ENCODE measurements at regions not wholly inside any gene's neighbourhood (a gene's known extent, or its start where the extent isn't known, plus 50 kb on each side); places are given as distances from the start of the nearest gene placed in this dataset.

DNA sequence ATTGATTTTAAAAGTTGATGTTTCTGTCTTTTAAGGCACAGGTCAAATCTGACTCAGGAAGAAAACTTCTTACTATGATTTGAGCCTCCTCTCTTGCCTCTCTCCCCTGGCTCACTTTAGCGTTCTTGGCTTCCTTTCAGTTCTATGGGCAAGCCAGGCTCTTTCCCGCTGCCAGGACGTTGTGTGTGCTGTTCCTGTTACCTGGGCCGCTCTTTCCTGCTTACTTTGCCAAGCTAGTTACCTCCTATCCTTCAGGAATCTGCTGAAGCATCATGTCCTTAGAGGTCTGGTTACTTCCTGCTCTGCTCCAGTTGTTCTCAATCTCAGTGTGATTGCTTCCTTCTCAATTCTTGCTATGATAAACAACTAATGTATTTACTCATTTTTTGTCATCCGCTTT lies 1108.5 kb upstream of the EEF2KMT start:
- Histone ChIP-seq H3K4me3 (ENCODE audit: low read depth, low read length) (no peak overlapping the region), H3K36me3 (ENCODE audit: control insufficient read depth in 2 of 2, insufficient read depth in 1 of 2, low read length in 2 of 2) (no peaks in the 10 kb centered on the region), H3K27ac (ENCODE audit: extremely low read depth, low read depth, low read length) (no peak overlapping the region), H3K9me3 (ENCODE audit: control insufficient read depth, insufficient read depth, low read depth, low read length) (no peaks in the 10 kb centered on the region), H3K4me1 (ENCODE audit: control insufficient read depth, insufficient read depth, low read length) (no peaks in the 10 kb centered on the region)
- TF ChIP-seq FEZF1 (tag by site-specific recombination; IDR thresholded peaks at IDR 0.05) (no peak), ZNF19 (tag by site-specific recombination; IDR thresholded peaks at IDR 0.05; ENCODE audit: low read depth) (no peak)
- TF ChIP-seq, protein P1, sequence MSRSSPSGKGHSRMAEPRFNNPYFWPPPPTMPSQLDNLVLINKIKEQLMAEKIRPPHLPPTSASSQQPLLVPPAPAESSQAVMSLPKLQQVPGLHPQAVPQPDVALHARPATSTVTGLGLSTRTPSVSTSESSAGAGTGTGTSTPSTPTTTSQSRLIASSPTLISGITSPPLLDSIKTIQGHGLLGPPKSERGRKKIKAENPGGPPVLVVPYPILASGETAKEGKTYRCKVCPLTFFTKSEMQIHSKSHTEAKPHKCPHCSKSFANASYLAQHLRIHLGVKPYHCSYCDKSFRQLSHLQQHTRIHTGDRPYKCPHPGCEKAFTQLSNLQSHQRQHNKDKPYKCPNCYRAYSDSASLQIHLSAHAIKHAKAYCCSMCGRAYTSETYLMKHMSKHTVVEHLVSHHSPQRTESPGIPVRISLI (tag by site-specific recombination; IDR thresholded peaks at IDR 0.05) = no peak
- ChIA-PET POLR2A (no interaction called here), CTCF (no interaction called here)

DNA sequence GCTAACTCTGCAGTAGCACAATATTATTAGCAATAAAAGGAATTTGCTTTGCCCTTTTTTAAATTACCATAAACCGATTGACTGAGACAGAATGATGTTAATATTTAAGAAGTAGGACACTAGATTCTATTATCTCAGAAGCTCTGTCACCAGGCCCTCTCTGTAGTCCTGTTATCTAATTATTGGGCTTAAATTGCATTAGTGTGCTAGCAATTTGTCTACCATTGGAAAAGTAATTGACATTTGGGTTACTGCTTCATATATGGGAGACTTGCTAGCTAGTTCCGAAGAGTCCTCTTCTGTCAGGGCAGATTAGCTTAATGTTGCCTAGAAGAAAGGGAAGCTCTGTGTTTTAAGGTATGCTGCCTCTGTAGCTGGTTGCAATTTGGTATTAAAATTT lies 1107.3 kb upstream of the EEF2KMT start:
- CTCF ChIA-PET = interaction anchor here (1.3 kb wide), 1 partner anchor 13 kb away, joined by 4 read pairs; no protein-coding TSS in a partner anchor
- no peak overlapping the region for H3K4me3 ChIP-seq (ENCODE audit: low read depth, low read length)
- H3K27ac ChIP-seq (ENCODE audit: extremely low read depth, low read depth, low read length) = no peak overlapping the region
- TF ChIP-seq ZNF785 (tag by site-specific recombination; IDR thresholded peaks at IDR 0.05) (no peak), ZNF585B (tag by site-specific recombination; IDR thresholded peaks at IDR 0.05) (no peak), ZNF416 (tag by site-specific recombination; IDR thresholded peaks at IDR 0.05) (no peak), ZNF510 (tag by site-specific recombination; IDR thresholded peaks at IDR 0.05; ENCODE audit: insufficient replicate concordance) (no peak), KLF16 (tag by site-specific recombination; IDR thresholded peaks at IDR 0.05) (no peak), ZNF791 (tag by site-specific recombination; IDR thresholded peaks at IDR 0.05) (no peak), ZNF571 (tag by site-specific recombination; IDR thresholded peaks at IDR 0.05) (no peak), MEIS1 (CRISPR knock-in tag; IDR thresholded peaks at IDR 0.05; ENCODE audit: borderline replicate concordance) (no peak), GLIS1 (tag by site-specific recombination; IDR thresholded peaks at IDR 0.05) (no peak), ZBTB17 (tag by site-specific recombination; IDR thresholded peaks at IDR 0.05) (no peak), SP3 (tag by site-specific recombination; IDR thresholded peaks at IDR 0.05) (no peak), ZSCAN30 (tag by site-specific recombination; IDR thresholded peaks at IDR 0.05) (no peak), SP2 (tag by site-specific recombination; IDR thresholded peaks at IDR 0.05) (no peak), ZNF311 (tag by site-specific recombination; IDR thresholded peaks at IDR 0.05; ENCODE audit: borderline replicate concordance) (no peak)
- TF ChIP-seq, protein P2, sequence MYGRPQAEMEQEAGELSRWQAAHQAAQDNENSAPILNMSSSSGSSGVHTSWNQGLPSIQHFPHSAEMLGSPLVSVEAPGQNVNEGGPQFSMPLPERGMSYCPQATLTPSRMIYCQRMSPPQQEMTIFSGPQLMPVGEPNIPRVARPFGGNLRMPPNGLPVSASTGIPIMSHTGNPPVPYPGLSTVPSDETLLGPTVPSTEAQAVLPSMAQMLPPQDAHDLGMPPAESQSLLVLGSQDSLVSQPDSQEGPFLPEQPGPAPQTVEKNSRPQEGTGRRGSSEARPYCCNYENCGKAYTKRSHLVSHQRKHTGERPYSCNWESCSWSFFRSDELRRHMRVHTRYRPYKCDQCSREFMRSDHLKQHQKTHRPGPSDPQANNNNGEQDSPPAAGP (tag by site-specific recombination; IDR thresholded peaks at IDR 0.05) = no peak
- TF ChIP-seq, protein P3, sequence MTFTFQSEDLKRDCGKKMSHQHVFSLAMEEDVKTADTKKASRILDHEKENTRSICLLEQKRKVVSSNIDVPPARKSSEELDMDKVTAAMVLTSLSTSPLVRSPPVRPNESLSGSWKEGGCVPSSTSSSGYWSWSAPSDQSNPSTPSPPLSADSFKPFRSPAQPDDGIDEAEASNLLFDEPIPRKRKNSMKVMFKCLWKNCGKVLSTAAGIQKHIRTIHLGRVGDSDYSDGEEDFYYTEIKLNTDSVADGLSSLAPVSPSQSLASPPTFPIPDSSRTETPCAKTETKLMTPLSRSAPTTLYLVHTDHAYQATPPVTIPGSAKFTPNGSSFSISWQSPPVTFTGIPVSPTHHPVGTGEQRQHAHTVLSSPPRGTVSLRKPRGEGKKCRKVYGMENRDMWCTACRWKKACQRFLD (tag by site-specific recombination; IDR thresholded peaks at IDR 0.05) = no peak
- TF ChIP-seq, protein P4, sequence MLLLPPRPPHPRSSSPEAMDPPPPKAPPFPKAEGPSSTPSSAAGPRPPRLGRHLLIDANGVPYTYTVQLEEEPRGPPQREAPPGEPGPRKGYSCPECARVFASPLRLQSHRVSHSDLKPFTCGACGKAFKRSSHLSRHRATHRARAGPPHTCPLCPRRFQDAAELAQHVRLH (tag by site-specific recombination; IDR thresholded peaks at IDR 0.05) = no peak
- TF ChIP-seq, protein P5, sequence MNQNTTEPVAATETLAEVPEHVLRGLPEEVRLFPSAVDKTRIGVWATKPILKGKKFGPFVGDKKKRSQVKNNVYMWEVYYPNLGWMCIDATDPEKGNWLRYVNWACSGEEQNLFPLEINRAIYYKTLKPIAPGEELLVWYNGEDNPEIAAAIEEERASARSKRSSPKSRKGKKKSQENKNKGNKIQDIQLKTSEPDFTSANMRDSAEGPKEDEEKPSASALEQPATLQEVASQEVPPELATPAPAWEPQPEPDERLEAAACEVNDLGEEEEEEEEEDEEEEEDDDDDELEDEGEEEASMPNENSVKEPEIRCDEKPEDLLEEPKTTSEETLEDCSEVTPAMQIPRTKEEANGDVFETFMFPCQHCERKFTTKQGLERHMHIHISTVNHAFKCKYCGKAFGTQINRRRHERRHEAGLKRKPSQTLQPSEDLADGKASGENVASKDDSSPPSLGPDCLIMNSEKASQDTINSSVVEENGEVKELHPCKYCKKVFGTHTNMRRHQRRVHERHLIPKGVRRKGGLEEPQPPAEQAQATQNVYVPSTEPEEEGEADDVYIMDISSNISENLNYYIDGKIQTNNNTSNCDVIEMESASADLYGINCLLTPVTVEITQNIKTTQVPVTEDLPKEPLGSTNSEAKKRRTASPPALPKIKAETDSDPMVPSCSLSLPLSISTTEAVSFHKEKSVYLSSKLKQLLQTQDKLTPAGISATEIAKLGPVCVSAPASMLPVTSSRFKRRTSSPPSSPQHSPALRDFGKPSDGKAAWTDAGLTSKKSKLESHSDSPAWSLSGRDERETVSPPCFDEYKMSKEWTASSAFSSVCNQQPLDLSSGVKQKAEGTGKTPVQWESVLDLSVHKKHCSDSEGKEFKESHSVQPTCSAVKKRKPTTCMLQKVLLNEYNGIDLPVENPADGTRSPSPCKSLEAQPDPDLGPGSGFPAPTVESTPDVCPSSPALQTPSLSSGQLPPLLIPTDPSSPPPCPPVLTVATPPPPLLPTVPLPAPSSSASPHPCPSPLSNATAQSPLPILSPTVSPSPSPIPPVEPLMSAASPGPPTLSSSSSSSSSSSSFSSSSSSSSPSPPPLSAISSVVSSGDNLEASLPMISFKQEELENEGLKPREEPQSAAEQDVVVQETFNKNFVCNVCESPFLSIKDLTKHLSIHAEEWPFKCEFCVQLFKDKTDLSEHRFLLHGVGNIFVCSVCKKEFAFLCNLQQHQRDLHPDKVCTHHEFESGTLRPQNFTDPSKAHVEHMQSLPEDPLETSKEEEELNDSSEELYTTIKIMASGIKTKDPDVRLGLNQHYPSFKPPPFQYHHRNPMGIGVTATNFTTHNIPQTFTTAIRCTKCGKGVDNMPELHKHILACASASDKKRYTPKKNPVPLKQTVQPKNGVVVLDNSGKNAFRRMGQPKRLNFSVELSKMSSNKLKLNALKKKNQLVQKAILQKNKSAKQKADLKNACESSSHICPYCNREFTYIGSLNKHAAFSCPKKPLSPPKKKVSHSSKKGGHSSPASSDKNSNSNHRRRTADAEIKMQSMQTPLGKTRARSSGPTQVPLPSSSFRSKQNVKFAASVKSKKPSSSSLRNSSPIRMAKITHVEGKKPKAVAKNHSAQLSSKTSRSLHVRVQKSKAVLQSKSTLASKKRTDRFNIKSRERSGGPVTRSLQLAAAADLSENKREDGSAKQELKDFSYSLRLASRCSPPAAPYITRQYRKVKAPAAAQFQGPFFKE (tag by site-specific recombination; IDR thresholded peaks at IDR 0.05; ENCODE audit: borderline replicate concordance) = no peak
- TF ChIP-seq, protein P6, sequence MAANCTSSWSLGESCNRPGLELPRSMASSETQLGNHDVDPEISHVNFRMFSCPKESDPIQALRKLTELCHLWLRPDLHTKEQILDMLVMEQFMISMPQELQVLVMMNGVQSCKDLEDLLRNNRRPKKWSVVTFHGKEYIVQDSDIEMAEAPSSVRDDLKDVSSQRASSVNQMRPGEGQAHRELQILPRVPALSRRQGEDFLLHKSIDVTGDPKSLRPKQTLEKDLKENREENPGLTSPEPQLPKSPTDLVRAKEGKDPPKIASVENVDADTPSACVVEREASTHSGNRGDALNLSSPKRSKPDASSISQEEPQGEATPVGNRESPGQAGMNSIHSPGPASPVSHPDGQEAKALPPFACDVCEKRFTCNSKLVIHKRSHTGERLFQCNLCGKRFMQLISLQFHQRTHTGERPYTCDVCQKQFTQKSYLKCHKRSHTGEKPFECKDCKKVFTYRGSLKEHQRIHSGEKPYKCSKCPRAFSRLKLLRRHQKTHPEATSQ (tag by site-specific recombination; IDR thresholded peaks at IDR 0.05) = no peak
- no peaks in the 10 kb centered on the region for H3K4me1 ChIP-seq (ENCODE audit: control insufficient read depth, insufficient read depth, low read length)
- no peaks in the 10 kb centered on the region for H3K36me3 ChIP-seq (ENCODE audit: control insufficient read depth in 2 of 2, insufficient read depth in 1 of 2, low read length in 2 of 2)
- POLR2A ChIA-PET = no interaction called here
- no peaks in the 10 kb centered on the region for H3K9me3 ChIP-seq (ENCODE audit: control insufficient read depth, insufficient read depth, low read depth, low read length)

Data from HEK293 (cell line).